ENCODE measurements at regions not wholly inside any gene's neighbourhood (a gene's known extent, or its start where the extent isn't known, plus 50 kb on each side); places are given as distances from the start of the nearest gene placed in this dataset.

- TF ChIP-seq POLR2A (IDR thresholded peaks at IDR 0.05) (no peak), CTCF (IDR thresholded peaks at IDR 0.05) (no peak), POLR2AphosphoS5 (IDR thresholded peaks at IDR 0.05) (no peak)
Measured at GRCh38 chr20:19161336-19161735, 51.1 kb upstream of the SLC24A3 start.

All from breast epithelium (tissue), 3 donors.